Adipocyte (in vitro differentiated cells): ENCODE measurements at regions not wholly inside any gene's neighbourhood (a gene's known extent, or its start where the extent isn't known, plus 50 kb on each side); places are given as distances from the start of the nearest gene placed in this dataset.

Experiments
- DNase-seq: peaks from one replicate; pipeline ENCODE4 v3.0.0-alpha.2; 2015; ENCODE audit warnings: low read depth
- H3K27me3 ChIP-seq: replicated peaks from 2 replicates; pipeline ENCODE4 v1.7.0; 2013; ENCODE audit warnings: mild to moderate bottlenecking, low read length, moderate library complexity; ENCODE audit not compliant: control insufficient read depth, insufficient read depth
- H3K36me3 ChIP-seq: 2 replicates; pipeline ENCODE4 v1.7.0; 2013; ENCODE audit warnings: low read length, mild to moderate bottlenecking, moderate library complexity; ENCODE audit not compliant: control insufficient read depth, insufficient read depth, severe bottlenecking
- H3K4me1 ChIP-seq: 2 replicates; pipeline ENCODE4 v1.7.0; 2013; ENCODE audit warnings: mild to moderate bottlenecking, low read length, moderate library complexity; ENCODE audit not compliant: control insufficient read depth, insufficient read depth
- H3K4me3 ChIP-seq: 2 replicates; pipeline ENCODE4 v1.7.0; 2013; ENCODE audit warnings: mild to moderate bottlenecking, low read length, moderate library complexity
- H3K9ac ChIP-seq: 2 replicates; pipeline ENCODE4 v1.7.0; 2013; ENCODE audit warnings: mild to moderate bottlenecking, low read length, moderate library complexity
- H3K9me3 ChIP-seq: 2 replicates; pipeline ENCODE4 v1.7.0; 2013; ENCODE audit warnings: mild to moderate bottlenecking, low read length, moderate library complexity; ENCODE audit not compliant: control insufficient read depth

DNA sequence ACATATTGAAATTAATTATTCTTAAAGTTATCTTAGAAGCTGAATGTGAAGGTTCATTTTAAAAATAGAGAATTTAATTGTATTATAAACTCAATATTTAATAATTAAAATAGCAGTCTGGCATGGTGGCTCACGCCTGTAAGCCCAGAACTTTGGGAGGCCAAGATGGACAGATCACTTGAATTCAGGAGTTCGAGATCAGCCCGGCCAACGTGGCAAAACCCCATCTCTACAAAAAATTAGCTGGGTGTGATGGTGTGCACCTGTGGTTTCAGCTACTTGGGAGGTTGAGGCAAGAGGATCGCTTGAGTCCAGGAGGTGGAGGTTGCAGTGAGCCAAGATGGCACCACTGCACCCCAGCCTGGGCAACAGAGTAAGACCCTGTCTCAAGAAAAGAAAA is 659.9 kb upstream of the AGA start:
- H3K9me3 ChIP-seq, result peaks cover 6% of the 10 kb centered on the region
- H3K9ac ChIP-seq, result no peak overlapping the region
- no peaks in the 10 kb centered on the region for H3K27me3 ChIP-seq
- H3K4me3 ChIP-seq, result no peak overlapping the region
- H3K36me3 ChIP-seq, result no peaks in the 10 kb centered on the region
- no peak for DNase-seq
- H3K4me1 ChIP-seq, result no peaks in the 10 kb centered on the region

DNA sequence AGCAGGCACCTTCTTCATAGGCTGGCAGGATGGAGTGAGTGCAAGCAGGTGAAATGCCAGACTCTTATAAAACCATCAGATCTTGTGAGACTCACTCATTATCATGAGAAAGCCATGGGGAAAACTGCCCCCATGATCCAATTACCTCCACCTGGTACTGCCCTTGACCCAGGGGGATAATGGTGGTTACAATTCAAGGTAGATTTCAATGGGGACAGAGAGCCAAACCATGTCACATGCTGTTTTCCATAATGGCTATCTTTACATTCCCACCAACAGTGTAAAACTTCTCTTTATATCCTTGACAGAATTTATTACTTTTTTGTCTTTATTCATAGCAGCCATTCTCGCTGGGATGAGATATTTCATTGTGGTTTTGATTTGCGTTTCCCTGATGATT is 663.0 kb upstream of the AGA start:
- no peak overlapping the region for H3K4me3 ChIP-seq
- no peaks in the 10 kb centered on the region for H3K4me1 ChIP-seq
- no peaks in the 10 kb centered on the region for H3K27me3 ChIP-seq
- no peak overlapping the region for H3K9ac ChIP-seq
- H3K9me3 ChIP-seq, result peaks cover 6% of the 10 kb centered on the region
- no peak for DNase-seq
- H3K36me3 ChIP-seq, result no peaks in the 10 kb centered on the region

DNA sequence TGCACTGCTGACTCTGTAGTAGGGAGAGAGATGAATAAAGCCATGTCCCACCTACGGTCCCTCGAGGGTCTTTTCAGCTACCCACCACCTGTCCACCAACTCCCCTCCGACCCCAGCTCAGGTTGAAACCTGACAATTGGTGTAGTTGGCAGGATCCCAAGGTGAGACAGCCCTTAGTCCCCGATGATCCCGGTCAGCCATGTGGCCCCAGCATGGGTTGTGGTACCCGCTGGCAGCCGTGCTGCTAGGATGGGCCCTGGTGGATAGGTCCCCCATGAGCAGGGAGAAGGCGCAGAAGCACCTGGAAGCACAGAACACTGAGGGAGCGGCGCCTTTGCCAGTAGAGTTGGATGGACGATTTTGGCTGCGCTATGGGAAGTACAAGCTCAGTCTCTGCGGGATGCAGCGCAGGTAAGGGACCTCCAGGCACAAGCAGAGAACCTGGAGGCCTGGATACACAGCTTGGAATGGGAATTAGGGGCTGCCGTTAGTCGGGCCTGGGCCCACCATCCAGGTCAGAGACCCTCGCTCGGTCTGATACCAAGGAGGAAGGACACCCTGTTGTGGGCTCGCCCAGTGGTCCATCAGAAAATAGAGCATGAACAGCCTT is 694.6 kb upstream of the AGA start:
- DNase-seq, result no peak
- H3K9ac ChIP-seq, result no peak overlapping the region
- H3K4me3 ChIP-seq, result no peak overlapping the region
- no peaks in the 10 kb centered on the region for H3K4me1 ChIP-seq
- no peaks in the 10 kb centered on the region for H3K9me3 ChIP-seq
- H3K36me3 ChIP-seq, result no peaks in the 10 kb centered on the region
- H3K27me3 ChIP-seq, result no peaks in the 10 kb centered on the region

DNA sequence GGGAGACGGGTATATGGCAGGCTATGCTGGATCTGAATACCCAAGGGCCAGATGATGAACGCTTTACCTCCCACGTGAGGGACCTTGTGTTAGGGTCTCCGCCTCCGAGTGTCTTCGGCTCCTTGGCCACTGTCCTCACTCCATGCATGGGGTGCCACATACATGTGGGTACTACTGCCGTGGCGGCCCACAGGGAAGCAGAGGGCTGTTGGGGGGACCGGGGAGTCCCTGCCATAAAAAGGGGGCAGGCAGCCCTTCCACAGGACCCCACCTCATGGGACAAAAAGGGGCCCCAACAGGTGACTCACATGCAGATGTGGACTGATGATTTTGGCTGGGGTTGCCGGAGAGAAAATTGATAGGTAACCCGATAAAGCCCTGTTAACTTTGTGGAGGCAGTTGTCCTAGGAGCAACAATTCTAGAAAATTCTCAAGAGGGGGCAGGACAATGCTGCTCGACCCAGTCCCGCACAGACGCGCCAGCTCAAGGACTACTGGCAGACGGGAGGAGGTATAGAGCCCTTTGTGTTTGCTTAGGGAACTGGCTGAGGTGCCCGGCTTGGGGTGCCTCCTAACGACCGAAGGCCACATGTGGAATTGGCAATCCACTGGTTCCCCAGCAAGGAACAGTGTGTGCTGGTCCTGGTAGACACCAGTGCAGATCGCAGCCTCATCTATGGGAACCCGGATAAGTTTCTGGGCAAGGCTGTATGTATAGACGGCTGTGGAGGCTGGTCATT is 695.7 kb upstream of the AGA start:
- H3K4me1 ChIP-seq, result no peaks in the 10 kb centered on the region
- H3K4me3 ChIP-seq, result no peak overlapping the region
- no peaks in the 10 kb centered on the region for H3K36me3 ChIP-seq
- H3K9me3 ChIP-seq, result peaks cover 6% of the 10 kb centered on the region
- DNase-seq, result no peak
- no peaks in the 10 kb centered on the region for H3K27me3 ChIP-seq
- H3K9ac ChIP-seq, result no peak overlapping the region

DNA sequence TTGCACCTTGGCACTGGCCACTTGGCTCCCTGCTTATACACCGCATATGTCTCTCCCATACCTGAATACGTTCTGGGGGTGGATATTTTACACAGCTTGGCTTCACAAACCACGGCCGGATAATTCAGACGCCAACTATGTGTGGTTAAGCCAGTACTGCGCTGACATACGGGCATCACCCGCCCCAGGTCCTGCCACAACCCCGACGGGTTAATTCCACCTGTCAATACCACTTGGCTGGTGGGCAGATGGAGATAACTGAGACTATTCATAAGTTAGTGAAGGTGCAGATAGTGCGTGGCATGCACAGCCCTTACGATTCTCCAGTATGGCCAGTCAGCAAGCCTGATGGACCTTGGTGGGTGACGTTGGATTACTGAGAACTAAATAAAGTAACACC is 696.3 kb upstream of the AGA start:
- Histone ChIP-seq H3K9me3 (peaks cover 6% of the 10 kb centered on the region), H3K27me3 (no peaks in the 10 kb centered on the region)
- DNase-seq, result no peak

DNA sequence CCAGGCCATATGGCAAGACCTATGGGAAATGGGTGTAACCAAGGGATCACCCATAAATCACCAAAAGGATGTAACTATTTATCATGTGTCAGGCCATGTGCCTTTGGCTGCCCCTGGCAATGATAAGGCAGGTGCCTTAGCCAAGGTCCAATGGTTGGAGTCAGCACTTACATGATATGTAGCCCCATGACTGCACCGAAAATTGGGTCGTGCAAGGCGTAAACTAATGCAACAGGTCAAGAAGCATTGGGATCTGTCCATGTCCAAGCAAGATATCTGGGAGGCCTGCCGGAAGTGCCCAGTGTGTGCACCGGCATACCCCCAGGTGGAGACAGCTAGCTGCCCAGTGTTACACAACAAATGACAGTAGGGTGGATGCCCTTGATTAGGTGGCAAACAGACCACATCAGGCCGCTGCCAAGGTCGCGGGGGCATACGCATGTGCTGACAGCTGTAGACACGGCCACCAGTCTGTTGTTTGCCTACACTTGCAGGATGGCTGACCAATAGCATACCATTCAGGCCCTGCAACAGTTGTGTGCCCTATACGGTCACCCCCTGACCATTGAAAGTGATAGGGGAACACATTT is 698.2 kb upstream of the AGA start:
- Histone ChIP-seq H3K36me3 (no peaks in the 10 kb centered on the region), H3K4me3 (no peak overlapping the region), H3K4me1 (no peaks in the 10 kb centered on the region), H3K27me3 (no peaks in the 10 kb centered on the region), H3K9ac (no peak overlapping the region), H3K9me3 (peaks cover 6% of the 10 kb centered on the region)
- DNase-seq, result no peak

More for the DNA sequence above, 696.3 kb upstream of the AGA start:
- H3K4me3 ChIP-seq, result no peak overlapping the region
- H3K36me3 ChIP-seq, result no peaks in the 10 kb centered on the region
- no peak overlapping the region for H3K9ac ChIP-seq
- H3K4me1 ChIP-seq, result no peaks in the 10 kb centered on the region

DNA sequence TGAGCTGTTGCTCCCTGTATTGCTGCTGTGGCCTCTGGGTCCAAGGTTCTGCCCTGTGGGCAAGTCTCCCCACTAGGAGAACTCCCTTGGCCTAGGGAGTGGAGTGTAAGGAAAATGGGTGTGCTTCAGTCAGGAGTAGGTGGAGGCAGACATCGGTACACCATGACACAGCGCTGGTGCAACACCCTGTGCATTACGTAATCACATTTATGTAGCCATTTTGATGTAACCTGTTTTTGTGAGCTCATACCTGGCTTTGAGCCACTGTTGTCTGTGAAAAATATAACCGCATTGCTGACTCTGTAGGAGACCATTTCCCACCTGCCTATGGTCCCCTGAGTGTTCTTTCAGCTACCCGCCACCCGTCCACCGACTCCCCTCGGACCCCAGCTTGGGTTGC is 700.5 kb upstream of the AGA start:
- DNase-seq, result no peak
- no peak overlapping the region for H3K9ac ChIP-seq
- H3K9me3 ChIP-seq, result peaks cover 6% of the 10 kb centered on the region
- H3K27me3 ChIP-seq, result no peaks in the 10 kb centered on the region
- H3K4me1 ChIP-seq, result no peaks in the 10 kb centered on the region
- no peaks in the 10 kb centered on the region for H3K36me3 ChIP-seq
- no peak overlapping the region for H3K4me3 ChIP-seq

DNA sequence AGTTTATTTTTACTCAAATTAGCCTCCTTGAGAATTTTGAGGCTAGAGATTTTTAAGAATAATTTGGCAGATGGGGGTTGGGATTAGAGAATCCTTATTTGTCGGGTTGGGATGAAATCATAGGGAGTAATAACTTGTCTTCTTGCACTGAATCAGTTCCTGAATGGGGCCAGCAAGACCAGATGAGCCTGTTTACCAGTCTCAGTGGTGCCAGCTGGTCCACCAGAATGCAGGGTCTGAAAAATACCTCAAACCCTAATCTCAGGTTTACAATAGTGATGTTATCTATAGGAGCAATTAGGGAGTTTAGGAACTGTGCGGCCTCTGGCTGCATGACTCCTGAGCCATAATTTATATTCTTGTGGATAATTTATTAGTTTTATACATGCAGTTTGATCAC is 705.9 kb upstream of the AGA start:
- no peak for DNase-seq
- peak overlapping the region; percentile 54 for H3K9ac ChIP-seq
- H3K36me3 ChIP-seq, result no peaks in the 10 kb centered on the region
- H3K4me3 ChIP-seq, result no peak overlapping the region
- H3K9me3 ChIP-seq, result peaks cover 2% of the 10 kb centered on the region
- H3K27me3 ChIP-seq, result no peaks in the 10 kb centered on the region
- no peaks in the 10 kb centered on the region for H3K4me1 ChIP-seq

DNA sequence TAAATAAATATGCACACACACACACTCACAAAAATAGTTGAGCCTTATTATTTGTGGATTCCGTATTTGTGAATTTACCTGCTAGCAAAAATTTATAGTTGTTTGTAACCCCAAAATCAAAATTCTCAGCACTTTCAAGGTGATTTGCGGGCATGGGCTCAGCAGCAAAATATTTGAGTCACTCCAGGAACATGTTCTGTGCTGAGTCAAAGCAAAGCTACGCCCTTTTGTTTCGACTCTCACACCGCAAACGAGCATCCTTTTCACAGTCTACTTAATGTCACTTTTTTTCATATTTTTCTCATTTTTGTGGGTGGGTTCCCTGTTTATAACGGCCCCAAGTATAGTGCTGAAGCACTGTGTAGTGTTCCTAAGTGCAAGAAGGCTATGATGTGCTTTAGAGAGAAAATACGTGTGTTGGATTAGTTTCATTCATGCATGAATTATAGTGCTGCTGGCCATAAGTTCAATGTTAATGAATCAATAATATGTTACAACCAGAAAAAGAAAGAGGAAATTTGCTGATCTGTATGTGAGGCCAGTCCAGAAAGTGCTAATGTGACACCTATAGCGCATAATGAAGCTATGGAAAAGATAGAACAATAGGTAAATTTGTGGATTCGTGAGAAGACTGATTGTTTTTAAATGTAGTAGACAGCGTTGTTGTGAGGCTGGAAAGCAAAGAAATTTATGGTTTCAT is 723.2 kb upstream of the AGA start:
- Histone ChIP-seq H3K9me3 (peaks cover 12% of the 10 kb centered on the region), H3K4me1 (no peaks in the 10 kb centered on the region), H3K36me3 (no peaks in the 10 kb centered on the region), H3K4me3 (no peak overlapping the region), H3K27me3 (no peaks in the 10 kb centered on the region), H3K9ac (no peak overlapping the region)
- no peak for DNase-seq

DNA sequence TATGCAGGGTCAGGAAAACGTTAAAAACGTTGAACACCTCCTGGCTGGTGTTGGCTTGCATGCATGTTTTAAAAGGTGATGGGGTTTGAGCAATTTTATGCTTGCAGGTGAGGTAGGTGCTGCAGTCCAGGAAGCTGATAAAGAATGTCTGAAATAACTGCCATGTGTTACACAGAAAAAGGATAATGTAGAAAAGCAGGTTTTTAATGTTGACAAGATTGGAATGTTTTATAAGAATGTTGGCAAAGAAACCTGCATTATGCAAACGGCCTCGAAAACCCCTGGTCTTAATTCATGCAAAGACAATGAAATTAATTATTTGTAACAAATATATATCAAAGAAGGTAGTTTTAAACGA is 723.7 kb upstream of the AGA start:
- Histone ChIP-seq H3K36me3 (no peaks in the 10 kb centered on the region), H3K4me1 (no peaks in the 10 kb centered on the region), H3K9ac (no peak overlapping the region), H3K4me3 (no peak overlapping the region), H3K9me3 (peaks cover 7% of the 10 kb centered on the region), H3K27me3 (no peaks in the 10 kb centered on the region)
- no peak for DNase-seq

DNA sequence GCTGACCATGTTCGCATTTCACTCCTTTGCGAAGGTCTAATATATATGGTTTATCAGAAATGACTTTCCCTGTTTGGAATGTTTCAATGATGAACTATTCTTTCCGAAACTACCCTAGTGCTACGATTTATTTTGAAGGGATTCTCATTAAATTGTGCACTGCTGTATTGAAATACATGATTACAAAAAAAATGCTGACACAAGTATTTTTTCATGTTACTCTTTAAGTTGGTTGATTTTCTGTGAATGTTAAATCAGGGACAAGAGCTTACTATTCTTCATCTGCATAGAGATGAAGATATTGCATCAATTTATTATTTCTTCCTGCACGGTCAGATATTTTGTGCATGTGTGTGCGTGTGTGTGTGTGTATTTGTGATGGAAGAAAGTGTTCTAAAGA is 731.5 kb upstream of the AGA start:
- H3K4me1 ChIP-seq, result no peaks in the 10 kb centered on the region
- H3K9ac ChIP-seq, result no peak overlapping the region
- no peak for DNase-seq
- H3K9me3 ChIP-seq, result no peaks in the 10 kb centered on the region
- H3K36me3 ChIP-seq, result no peaks in the 10 kb centered on the region
- no peaks in the 10 kb centered on the region for H3K27me3 ChIP-seq
- H3K4me3 ChIP-seq, result no peak overlapping the region
